GM21619 (cell line): ENCODE measurements at regions not wholly inside any gene's neighbourhood (a gene's known extent, or its start where the extent isn't known, plus 50 kb on each side); places are given as distances from the start of the nearest gene placed in this dataset.

Source experiments
- ATAC-seq: cut with Tn5 transposase; IDR thresholded peaks from one replicate; pipeline ENCODE4 v1.9.1; 2021; ENCODE audit not compliant: unreplicated experiment

DNA sequence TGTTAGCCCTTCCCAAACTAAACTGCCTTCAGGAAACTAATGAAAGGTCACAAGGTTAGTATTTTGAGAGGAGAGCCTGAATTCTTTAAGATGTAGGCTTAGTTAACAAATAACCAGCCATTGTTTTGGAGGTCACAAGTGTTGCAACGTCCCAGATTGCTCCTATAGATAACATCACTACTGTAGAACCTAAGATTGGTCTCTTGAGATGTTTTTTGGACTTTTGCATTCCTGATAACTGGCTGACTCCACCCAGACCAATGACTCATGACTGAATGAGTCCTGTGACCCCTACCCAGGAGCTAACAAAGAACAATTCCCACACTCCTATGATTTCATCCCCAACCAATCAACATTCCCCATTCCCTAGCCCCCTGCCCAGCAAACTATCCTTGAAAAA is 178.8 kb downstream of the SCP2D1 start:
- no peak for ATAC-seq

DNA sequence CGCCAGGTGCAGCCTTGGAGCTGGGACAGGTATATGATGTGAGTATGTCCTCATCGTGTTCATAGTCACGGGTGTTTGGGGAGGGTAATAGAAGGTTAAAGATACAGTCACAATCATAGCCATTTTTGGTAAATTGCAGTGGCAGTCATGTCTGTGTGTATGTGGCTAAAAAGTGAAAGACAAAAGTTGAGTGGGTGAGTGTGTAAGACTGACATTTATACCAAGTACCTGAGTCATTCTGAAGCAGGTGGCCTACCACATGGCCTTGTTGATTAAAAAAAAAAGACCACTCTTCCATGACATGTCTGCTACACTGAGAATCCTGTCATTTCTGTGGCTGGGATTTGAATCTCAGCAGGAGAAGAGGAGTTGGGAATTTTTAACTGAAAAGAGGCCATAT is 181.9 kb downstream of the SCP2D1 start:
- ATAC-seq, result no peak

DNA sequence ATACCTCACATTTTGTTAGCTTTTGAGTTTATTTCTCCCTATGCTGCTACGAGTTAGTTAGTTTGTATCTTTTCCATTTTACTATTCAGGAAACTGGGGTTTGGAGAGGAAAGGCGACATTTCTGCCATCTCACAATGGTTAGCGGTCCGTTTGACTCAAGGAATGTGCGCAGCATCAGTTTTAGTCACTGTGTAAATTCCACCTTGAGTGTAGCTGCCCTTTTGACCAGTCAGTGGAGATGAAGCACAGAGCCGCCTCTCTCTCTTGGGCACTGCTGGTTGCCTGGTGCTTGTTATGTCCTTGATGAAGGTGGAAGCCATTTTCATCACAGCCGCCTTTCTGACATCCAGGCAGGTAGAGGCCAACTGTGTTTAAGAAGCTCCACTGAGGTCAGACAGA is 185.5 kb downstream of the SCP2D1 start:
- no peak for ATAC-seq

DNA sequence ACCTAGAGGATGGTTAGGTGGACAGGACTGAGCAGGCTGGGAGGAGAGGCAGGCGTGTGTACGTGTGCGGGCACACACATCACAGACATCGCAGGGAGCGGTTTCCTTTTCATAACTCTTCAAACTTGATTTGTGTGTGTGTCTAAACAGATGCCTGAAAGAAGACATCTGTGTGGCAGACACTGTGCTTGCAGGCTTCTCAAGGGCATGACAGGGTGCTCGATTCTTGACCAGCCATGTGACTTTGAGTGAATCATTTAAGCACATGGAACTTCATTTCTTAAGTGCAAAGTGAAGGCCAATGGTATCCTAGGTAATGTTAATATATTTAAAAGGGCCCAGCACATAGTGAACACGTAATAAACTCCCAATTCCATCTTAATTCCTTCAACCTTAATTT is 186.5 kb downstream of the SCP2D1 start:
- ATAC-seq, result no peak

DNA sequence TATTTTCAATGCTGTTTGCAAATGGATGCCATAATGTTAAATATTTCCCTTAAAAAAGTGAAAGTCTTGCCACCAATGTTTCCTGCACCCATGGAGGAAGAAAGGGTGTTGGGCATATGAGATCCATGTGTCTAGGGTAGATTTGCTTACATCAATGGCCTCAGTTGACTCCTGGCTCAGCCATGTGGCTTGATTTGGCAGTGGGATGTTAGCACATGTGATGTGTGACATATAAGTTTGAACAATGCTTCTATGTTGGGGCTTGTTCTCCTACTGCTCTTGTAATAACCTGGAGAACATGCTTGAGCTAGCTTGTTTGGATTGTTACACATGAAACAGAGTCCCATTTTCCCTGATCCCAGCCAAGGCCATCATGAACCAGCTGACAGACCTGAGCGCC is 187.6 kb downstream of the SCP2D1 start:
- ATAC-seq, result no peak

DNA sequence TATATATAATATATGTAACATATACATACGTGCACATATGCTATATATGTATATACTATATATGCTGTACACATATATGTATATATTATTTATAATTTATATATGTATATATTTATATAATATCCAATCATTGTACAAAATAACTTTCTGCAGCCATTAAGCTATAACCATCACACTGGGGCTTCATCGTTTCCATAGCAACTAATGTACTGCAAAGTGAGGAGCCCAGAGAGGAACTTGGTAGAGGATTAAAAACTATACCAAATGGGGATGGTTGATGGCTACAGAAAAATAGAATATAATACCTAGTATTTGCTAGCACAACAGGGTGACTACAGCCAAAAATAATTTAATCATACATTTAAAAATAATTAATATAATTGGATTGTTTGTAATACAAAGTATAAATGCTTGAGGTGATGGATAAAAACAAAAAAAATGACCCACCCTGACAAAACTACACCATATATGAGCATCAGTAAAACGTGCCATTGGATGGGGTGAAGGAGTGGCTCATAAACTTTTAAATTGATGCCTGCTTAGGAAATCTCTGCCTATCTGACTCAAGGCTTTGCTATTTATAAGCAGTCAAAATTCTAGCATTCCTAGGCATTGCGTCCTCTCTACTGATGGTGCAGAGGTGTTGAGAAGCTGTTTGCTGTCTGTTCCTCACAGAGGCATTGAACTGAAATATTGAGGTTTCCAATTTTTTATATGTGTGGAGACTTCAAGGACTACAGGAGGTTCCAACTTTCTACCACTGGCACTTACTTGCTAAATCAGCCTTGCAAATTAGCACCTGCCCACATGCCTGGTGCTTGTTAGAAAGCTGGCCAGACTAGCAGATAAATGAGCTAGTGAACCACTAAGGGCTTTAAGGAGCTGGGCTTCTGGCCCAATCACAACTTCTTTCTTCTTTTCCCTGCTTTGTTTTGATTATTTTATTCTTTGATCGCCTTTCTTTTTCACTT is 190.1 kb downstream of the SCP2D1 start:
- no peak for ATAC-seq

DNA sequence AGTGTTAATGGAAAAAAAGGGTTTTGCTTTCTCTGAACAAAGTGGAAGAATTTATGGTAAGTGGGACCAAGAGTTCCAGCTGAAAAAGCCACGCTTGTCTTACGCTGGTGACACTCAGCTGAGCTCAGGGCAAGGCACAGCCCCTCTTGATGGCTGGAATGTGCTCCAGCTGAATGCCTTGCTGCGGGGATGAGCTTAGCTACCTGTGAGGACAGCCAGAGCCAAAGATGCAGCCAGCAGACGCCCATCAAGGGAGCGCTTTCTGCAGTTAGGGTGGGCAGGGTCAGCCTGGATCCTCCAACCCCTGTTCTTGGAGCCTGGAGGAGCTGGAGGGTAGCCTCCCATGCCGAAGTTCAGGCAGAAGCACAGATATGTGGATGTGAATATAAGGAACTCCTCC is 191.4 kb downstream of the SCP2D1 start:
- ATAC-seq, result no peak

DNA sequence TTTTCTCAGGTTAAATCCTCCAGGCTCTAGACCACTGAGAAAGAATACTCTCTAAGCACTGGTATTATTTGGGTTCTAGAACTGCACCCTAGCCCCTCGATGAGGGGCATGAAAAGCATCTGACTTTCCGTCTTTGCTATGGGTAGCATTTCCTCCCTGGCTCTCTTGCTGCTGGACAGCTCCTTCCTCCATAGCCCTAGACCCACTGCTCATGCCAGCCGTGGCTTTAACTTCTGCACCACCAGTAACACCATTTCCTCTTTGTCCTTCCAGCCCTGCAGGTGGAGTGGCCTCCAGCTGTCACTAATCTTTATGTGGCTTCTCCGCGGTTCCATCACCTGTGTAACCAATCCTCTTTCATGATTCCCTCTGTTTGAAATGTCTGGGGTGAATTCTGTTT is 194.9 kb downstream of the SCP2D1 start:
- ATAC-seq, result no peak

DNA sequence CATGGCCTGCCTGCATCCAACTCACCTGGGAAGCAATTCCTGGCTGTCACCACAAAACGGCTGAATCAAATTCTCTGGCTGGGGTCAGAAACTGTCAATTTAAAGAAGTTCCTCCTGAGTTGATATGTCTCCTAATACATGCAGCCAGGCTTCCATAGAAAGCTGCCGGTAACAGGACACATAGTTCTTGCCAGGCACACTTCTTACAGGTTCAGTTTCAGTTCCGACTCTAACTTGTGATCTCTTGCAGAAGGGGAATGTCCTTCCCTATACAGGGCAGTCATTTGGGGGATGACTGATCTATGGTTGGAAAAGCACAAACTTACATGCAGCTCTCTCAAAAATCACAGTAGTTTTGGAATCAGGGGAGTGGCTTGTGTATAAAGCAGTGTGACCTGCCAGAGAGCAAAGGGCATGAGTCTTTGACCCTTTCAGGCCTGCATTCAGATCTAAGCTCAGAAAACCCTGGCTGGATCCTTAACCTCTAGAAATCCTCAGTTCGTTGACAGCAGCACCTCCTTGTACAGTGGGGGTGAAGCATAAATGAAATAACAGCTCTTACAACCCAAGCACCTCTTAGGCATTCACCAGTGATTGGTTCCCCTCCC is 195.6 kb downstream of the SCP2D1 start:
- no peak for ATAC-seq

DNA sequence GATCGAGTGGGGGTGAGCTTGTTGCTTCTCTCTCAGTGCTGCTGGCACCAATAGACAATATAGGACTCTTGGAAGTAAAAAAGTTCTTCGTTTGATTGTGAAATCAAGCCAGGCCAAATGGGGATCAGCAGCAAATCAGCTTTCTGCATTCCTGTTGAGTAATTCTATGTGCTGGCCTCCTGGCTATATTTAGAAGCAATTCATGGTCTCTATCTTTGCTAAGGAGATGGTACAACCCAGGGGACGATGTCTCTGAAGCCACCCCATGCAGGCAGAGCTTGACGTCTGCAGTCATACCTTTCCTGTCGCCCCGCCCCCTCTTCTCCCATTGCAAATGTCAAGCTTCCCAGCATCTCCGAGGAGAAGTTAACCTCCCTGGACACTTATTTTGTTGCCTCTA is 199.1 kb downstream of the SCP2D1 start:
- ATAC-seq, result no peak

DNA sequence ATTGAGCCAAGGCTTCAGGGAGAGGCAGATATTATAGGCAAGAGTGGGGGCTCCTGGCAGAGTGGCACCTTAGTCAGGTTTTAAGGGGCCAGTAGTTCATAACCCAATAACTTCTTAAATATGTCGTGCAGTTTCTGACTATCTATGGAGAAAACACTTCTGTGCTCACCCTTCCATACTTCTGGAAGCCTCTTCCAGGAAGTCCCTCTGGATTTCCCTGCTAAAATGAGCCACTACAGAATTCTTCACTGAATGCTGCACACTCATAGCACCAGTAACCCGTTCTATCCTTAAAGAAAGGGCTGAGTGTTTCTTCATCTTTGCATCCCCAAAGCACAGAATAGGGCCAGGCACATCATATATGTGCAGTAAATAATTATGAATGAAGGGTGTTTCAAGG is 198.5 kb upstream of the SLC24A3 start:
- ATAC-seq, result no peak

DNA sequence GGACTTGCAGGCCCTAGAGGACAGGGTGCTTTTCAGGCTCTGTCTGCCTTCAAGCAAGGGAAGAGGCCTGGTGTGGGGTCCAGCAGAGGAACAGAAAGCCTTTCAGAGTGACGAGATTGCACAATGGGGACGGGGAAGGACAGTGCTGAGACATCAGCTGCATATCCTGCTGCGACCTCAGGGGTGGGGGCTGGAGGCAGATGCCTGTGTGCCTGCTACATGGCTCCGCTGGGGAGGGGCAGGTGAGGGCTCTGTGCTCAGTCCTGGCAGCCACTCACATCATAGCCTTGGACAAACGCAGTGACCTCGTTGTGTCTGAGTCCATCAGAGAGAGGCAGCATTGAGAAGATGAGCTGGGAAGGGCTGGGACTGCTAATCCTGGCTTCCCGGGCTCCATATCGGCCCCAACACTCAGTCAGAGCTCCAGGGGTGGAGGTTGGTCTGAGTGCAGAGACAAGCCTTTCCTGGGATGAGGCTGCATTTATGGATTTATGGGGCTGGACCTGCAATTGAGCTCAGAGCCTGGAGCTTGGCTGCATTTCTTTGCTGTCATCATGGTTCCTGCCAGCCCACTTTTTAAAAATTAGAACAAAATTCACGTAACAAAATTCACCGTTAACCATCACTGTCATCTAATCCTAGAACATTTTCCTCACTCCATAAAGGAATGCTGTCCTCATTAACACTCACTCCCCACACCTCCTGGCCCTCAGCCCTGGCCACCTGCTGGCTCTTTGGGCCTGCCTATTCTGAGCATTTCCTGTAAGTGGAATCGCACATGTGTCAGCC is 196.9 kb upstream of the SLC24A3 start:
- no peak for ATAC-seq

DNA sequence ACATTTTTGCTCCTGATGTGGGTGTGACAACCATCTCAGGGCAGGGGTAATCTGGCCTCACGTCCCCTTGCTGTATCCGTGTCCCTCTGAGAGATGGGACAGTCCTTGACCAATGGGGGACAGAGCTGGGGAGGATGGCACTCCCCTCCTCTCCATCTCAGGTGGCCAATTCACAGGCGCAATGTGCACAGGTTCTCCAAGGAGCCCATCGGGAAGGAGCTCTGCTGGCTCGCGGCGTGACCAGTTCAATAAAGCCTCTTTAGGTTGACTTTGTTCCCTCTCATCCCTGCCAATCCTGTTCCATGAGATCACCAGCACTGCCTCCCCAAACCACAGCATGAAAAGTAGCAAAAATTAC is 196.3 kb upstream of the SLC24A3 start:
- no peak for ATAC-seq

DNA sequence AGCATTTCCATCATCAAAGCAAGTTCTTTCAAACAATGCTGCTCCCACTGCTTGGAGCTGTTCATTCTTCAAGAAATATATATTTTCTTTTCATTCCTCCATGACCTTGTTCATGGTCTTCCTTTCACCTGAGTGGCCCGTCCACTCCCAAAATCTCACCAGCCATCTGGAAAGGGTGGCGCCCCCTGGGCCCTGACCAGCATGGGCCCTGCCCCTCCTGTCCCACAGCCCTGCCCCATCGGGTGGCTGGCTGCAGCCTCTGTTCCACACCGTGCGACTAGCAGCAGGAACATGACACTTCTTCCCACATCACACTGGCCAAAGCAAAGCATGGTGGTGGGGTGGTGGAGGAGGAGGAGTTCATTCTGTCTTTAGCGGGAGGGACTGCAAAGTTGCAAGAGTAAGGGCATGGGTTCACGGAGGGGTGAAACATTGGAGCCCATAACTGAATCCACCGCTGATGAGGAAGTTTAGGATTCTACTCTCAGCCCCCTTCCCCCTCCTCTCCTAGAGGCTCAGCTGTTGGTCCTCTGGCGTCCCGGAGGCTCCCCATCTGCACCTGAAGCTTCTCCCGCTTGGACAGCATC is 195.2 kb upstream of the SLC24A3 start:
- ATAC-seq, result no peak

DNA sequence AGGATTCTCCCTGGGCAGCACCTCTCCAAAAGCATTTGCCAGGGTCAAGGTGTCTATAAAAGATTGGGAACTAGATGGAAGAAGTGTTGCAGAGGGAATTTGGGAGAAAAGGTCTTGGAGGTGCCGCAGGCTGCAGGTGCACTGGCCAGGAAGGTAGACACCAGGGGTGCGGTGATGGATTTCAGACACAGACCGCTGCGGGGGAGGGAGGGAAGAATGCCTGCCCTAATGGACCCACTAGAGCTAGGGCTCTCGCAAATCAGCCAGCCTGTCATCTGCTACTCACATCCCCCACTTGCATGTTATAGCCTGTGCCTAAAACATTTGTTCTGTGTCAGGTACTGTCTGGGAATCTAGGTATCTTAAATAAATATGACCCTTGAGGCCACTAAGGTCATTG is 193.6 kb upstream of the SLC24A3 start:
- ATAC-seq, result no peak

DNA sequence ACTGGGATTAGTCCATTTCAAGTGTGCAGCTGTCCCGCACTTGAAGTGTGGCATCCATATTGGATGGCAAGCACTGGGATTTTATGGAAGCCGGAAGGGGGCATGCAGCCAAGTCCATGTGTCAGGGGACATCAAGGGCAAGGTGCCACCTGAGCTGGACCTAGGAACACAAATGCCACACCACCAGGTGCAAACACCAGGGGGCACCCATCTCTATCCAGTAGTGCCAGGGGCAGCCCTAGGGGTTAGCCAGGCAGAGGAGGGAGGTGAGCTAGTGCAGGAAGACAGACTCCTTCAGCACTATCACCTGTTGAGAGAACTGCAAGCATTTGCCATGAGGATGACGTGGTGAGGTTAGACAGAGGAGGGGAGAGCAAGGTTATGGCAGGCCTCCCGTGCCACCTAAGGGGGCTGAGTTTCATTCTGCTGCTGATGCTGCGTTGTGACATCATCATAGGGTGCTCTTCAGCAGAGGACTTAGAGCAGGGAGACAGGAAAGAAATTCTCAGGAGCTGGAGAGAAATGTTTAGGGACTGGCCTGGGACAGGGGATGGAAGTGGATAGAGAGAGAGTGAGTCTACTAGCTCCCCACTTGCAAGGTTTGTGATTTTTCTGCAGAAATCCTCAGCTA is 192.6 kb upstream of the SLC24A3 start:
- ATAC-seq, result no peak

DNA sequence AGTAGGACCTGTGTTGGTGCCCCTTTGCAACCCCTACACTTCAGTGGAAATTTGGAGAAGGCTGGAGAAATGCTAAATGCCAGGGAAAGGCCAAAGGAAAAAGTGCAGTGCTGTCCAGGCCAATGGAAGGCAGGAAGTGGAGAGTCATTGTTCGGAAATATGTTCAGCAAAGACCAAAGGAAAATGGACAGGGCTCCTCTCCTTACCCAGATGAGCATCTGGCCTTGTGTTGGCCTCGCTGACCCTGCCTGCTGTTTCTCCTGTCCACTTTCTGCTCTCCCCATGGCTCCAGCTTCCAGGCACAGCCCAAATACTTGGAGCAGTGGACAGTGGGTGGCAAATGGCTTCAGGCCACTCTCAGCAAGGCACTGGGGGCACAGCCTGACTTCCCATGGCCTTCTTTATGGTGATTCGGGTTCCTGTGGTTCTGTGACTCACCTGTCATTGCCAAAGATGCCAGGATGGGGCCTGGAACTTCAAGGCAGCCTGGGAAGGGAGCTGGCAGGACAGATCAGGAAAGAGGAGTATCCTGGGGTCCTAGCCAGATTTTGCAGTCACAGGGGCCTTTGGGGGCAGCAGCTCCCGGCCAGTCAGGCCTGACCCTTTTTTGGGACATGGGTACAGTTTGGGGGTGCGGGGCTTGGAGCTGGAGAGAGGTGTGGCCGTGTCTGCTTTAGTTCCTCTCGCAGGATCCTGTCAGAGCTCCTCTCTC is 190.9 kb upstream of the SLC24A3 start:
- no peak for ATAC-seq

DNA sequence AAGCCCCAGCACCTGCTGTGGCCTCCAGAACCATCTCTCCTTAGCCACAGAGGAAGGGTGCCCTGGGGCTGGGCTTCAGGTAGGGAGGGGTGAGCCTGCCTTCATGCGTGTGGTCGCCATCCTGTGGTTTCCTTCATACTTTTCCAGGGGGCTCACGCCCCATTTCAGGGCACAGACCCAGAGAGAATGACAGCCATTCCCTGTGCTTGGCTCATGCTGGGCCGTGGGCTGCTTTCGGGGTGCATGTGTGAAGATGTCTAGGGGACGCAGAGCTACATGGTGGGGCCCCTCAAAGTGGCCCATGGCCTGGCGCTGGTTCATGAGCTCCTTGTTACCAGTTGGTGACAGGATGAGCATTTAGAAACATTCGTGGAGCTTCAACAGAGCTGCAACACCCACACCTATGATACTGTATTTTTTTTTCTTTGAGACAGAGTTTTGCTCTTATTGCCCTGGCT is 190.3 kb upstream of the SLC24A3 start:
- no peak for ATAC-seq

DNA sequence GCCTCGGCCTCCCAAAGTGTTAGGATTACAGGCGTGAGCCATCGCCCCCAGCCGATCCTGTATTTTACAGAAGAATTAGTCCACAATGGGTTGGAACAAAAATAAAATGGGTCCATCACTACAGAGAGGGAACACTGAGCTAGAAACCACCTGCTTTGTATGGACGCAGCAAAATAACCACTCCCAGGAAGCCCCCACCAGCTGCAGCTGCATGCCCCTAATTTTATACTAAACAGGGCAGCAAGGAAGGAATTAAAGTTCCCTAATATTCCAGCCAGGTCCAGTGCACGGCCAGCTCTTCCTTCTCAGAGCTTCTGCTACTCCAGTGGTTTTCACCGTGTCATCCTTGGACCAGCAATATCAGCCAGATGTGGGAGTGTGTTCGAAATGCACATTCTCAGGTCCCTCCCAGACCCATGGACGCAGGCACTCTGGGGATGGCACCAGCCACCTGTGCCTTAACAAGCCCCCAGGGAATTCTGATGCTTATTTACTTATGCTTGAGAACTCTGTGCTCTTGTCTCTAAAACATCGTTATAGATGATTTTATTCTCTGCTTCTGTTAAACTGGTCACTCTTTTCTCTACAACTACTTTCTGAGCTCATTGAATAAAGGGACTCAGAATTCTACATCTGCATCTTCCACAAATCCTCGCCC is 189.5 kb upstream of the SLC24A3 start:
- no peak for ATAC-seq
